ENCODE measurements at regions not wholly inside any gene's neighbourhood (a gene's known extent, or its start where the extent isn't known, plus 50 kb on each side); places are given as distances from the start of the nearest gene placed in this dataset.

DNA sequence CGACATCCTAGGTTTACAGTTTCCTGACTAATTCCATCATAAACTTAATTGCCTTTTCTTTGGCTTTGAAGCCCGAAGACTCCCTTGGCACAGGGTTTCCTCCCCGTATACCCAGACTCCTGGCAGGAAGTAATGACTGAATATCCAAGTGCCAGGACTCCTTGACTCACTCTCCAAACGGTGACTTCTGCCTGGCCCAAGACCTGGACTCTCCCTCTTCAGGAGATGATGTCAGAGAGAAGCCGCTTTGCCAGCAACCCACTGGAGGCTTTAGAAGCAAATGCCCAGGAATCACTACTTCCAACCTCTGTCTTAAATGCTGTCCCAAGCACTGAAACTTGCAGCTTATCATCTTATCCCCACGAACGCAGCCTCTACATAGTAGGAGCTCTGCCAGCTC is 146.5 kb downstream of the RGS9 start:
- Histone ChIP-seq H3K4me2 (no peak overlapping the region), H3K27ac (no peak overlapping the region), H3K4me3 (no peak overlapping the region)

DNA sequence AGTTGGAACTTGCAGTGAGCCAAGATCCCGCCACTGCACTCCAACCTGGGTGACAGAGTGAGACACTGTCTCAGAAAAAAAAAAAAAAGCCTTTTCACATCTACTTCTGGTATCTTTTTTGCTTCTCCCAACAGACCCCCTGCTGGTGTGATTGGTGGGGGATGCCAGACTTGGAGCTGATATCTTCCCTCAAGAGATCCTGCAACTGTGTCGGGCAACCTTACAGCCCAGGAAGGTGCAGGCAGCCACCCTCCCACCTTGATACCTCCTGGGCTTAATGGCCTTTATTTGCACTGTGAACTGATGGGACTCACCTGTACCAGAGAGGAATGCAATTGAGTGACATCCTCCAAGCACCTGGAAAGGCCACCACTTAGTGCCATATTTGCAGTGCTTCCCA is 142.3 kb downstream of the RGS9 start:
- peaks cover 6 to 16% (median 10%) of the 10 kb centered on the region in 10 experiments; a peak in 19 of 20 replicates for H3K4me1 ChIP-seq
- H3K9ac ChIP-seq = no peak overlapping the region
- no peak overlapping the region for H3K4me2 ChIP-seq
- H3K9me3 ChIP-seq (replicated peaks in 1 of 11) = peaks cover 0 to 23% (median 8%) of the 10 kb centered on the region in 11 experiments; a peak in 8 of 22 replicates
- H3K36me3 ChIP-seq = no peaks in the 10 kb centered on the region
- H3K27ac ChIP-seq = no peak overlapping the region
- H4K20me1 ChIP-seq = no peaks in the 10 kb centered on the region
- TF ChIP-seq Cebpa-rat (IDR thresholded peaks at IDR 0.05) = no peak
- no peaks in the 10 kb centered on the region for H3K27me3 ChIP-seq
- no peak overlapping the region for H3K4me3 ChIP-seq

More for the DNA sequence above, 146.5 kb downstream of the RGS9 start:
- Histone ChIP-seq H4K20me1 (no peaks in the 10 kb centered on the region), H3K27me3 (no peaks in the 10 kb centered on the region), H3K4me1 (no peaks in the 10 kb centered on the region), H3K36me3 (no peaks in the 10 kb centered on the region), H3K9ac (no peak overlapping the region), H3K9me3 (replicated peaks in 1 of 11) (peaks cover 0 to 23% (median 7%) of the 10 kb centered on the region in 11 experiments; a peak in 8 of 22 replicates)
- no peak for TF ChIP-seq Cebpa-rat (IDR thresholded peaks at IDR 0.05)

DNA sequence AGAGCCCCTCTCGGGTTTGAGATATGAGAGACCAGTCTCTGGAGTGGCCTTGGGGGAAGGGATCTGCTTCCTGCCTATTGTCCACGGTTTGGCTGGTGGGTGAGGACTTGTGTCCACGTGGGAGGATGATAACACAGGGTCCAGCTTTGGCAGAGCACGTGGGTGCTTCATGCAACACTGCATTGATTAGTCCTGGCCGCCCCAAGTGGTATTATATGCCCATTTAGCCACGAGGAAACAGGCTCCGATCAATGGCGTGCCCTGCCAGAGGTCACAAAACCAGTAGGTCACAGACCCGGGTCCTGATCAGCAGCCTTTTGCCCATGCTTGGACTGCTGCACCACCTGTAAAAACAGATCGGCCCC is 141.6 kb downstream of the RGS9 start:
- Histone ChIP-seq H3K4me3 (no peak overlapping the region), H3K9me3 (replicated peaks in 1 of 11) (peaks cover 0 to 21% (median 8%) of the 10 kb centered on the region in 11 experiments; a peak in 8 of 22 replicates), H3K4me1 (peaks cover 6 to 16% (median 10%) of the 10 kb centered on the region in 10 experiments; a peak in 19 of 20 replicates), H4K20me1 (no peaks in the 10 kb centered on the region), H3K27ac (no peak overlapping the region), H3K9ac (no peak overlapping the region), H3K27me3 (no peaks in the 10 kb centered on the region), H3K4me2 (no peak overlapping the region), H3K36me3 (no peaks in the 10 kb centered on the region)
- no peak for TF ChIP-seq Cebpa-rat (IDR thresholded peaks at IDR 0.05)

DNA sequence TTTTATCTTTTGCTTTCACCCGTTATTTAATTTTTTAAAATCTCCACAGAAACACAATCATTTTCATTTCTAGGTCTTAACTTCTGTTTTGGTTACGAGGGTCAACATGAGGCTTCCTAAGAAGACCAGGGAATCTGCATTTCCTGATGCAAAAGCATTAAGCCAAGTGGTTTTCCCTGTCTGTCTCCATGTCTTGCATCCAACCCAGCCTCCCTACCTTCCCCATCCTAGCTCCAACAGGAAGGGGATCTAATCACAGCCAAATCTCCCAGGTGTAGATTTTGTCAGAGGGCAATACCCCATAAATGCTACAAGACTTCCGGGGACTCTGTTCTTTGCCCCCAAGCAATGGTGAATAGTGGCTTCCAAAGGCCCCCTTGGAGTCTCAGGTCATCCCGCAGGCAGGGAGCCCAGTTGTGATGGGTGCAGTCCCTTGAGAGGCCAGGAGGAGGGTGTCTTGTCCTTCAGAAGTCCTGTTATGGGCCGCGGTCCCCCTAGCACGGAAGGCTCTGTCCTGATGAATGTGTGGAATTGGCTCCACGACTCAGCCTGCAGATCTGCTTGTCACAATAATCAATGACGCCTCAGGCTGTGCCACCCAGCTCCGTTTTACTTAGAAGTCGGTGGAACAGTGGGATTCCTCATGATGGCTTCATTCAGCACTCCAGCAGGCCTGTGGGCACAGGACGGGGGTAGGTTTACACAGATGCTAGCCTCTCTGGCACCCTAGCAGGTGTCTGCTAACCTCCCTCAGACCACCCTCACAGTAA is 141.1 kb downstream of the RGS9 start:
- no peak for TF ChIP-seq Cebpa-rat (IDR thresholded peaks at IDR 0.05)
- peaks cover 6 to 16% (median 10%) of the 10 kb centered on the region in 10 experiments; a peak in 19 of 20 replicates for H3K4me1 ChIP-seq
- H3K36me3 ChIP-seq = no peaks in the 10 kb centered on the region
- H4K20me1 ChIP-seq = no peaks in the 10 kb centered on the region
- no peak overlapping the region for H3K9ac ChIP-seq
- H3K27me3 ChIP-seq = no peaks in the 10 kb centered on the region
- H3K4me2 ChIP-seq = peak overlapping the region in 7 of 11 experiments; percentile 2 to 66 (median 39); a peak in 9 of 22 replicates
- H3K9me3 ChIP-seq (replicated peaks in 1 of 11) = peaks cover 0 to 16% (median 3%) of the 10 kb centered on the region in 11 experiments; a peak in 8 of 22 replicates
- H3K27ac ChIP-seq = no peak overlapping the region
- no peak overlapping the region for H3K4me3 ChIP-seq

DNA sequence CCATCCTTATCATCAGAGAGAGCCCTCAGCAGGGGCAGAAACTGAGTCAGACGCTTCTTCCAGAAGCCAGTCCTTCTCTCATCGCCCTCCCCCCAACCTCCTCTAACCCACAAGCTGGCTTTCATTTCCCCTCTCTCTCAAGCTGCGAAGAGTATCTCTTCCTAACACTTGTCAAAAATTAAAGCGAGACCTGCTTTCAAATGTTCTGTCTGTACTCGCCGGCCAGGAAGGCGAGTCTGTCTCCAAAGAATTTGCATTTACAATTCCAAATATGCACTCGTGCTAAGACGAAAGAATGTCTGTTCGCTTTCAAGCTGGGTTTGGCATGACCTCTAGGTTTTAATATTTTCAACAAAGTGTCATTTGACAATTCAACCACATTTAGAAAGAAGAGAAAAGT is 140.4 kb downstream of the RGS9 start:
- Histone ChIP-seq H3K4me2 (peak overlapping the region in 10 of 11 experiments; percentile 2 to 66 (median 24); a peak in 16 of 22 replicates), H3K4me1 (peaks cover 6 to 16% (median 10%) of the 10 kb centered on the region in 10 experiments; a peak in 19 of 20 replicates), H4K20me1 (no peaks in the 10 kb centered on the region), H3K4me3 (no peak overlapping the region), H3K27me3 (no peaks in the 10 kb centered on the region), H3K36me3 (no peaks in the 10 kb centered on the region), H3K9ac (no peak overlapping the region), H3K9me3 (replicated peaks in 1 of 11) (peaks cover 0 to 9% (median 0%) of the 10 kb centered on the region in 11 experiments; a peak in 2 of 22 replicates), H3K27ac (no peak overlapping the region)
- no peak for TF ChIP-seq Cebpa-rat (IDR thresholded peaks at IDR 0.05)
